ENCODE measurements at regions not wholly inside any gene's neighbourhood (a gene's known extent, or its start where the extent isn't known, plus 50 kb on each side); places are given as distances from the start of the nearest gene placed in this dataset.

DNA sequence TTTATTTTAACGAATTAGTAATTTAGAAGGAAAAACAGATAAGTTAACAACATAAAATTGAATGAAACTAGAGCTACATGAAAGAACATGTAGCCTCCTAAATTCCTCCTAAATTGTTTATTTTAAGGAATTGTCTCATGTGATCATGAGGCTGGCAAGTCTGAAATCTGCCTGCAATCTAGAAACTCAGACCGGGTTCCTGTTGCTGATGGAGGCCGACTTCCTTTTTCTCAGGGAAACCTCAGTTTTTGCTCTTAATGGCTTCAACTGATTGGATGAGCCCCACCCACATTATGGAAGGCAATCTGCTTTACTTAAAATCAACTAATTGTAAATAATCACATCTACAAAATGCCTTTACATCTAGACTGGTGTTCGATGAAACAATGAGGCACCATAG is 205.0 kb upstream of the ADRA1D start:
- H2BK120ac ChIP-seq (ENCODE audit: low read depth, low read length, poor library complexity, severe bottlenecking): no peak overlapping the region
- H3K56ac ChIP-seq (ENCODE audit: insufficient read length, low read depth, low read length): no peak overlapping the region
- H3K4me3 Mint-ChIP-seq: no peak overlapping the region
- H3K79me1 ChIP-seq (ENCODE audit: insufficient read depth, low read depth, low read length, poor library complexity, severe bottlenecking): no peaks in the 10 kb centered on the region
- no peak overlapping the region for H2BK15ac ChIP-seq (ENCODE audit: low read depth, low read length)
- H2AFZ ChIP-seq (ENCODE audit: low read length): no peak overlapping the region
- no peak overlapping the region for H4K5ac ChIP-seq (ENCODE audit: insufficient read length, low read depth, low read length)
- H3K27me3 ChIP-seq (ENCODE audit: insufficient read depth, low read length): no peaks in the 10 kb centered on the region
- no peaks in the 10 kb centered on the region for H3K79me2 ChIP-seq (ENCODE audit: insufficient read depth, low read length)
- no peak overlapping the region for H2BK20ac ChIP-seq (ENCODE audit: low read depth, low read length, poor library complexity, severe bottlenecking)
- no peak overlapping the region for H2BK12ac ChIP-seq (ENCODE audit: insufficient read length, low read depth, low read length)
- H3K9me3 Mint-ChIP-seq: peaks cover 8 to 11% of the 10 kb centered on the region in 2 experiments; a peak in 3 of 5 replicates
- no peak overlapping the region for H3K9ac ChIP-seq (ENCODE audit: extremely low read depth, insufficient read length, low read length)
- H3K27ac ChIP-seq (ENCODE audit: insufficient read length, low read depth, low read length): no peak overlapping the region
- no peak overlapping the region for H3T11ph ChIP-seq (ENCODE audit: low read length)
- no peak overlapping the region for H3K4me2 ChIP-seq (ENCODE audit: insufficient read depth, insufficient read length, low read length)
- no peak overlapping the region for H4K8ac ChIP-seq (replicated peaks; ENCODE audit: insufficient read length, low read depth, low read length)
- TF ChIP-seq CTCF (conservative IDR thresholded peaks at IDR 0.05): no peak
- no peak overlapping the region for H3K18ac ChIP-seq (ENCODE audit: insufficient read length, low read depth, low read length)
- H3K27me3 Mint-ChIP-seq (ENCODE audit: low read depth): no peaks in the 10 kb centered on the region
- no peak overlapping the region for H3K23ac ChIP-seq (ENCODE audit: insufficient read length, low read depth, low read length)
- no peak for DNase-seq
- peaks cover 0 to 17% (median 3%) of the 10 kb centered on the region in 3 experiments; a peak in 5 of 7 replicates for H3K36me3 Mint-ChIP-seq (ENCODE audit: insufficient read depth in 1 of 3, low read depth in 3 of 3)
- H3K4me1 ChIP-seq (ENCODE audit: insufficient read depth, low read length): peaks cover 5% of the 10 kb centered on the region; the same call in 1 of the 2 replicates
- H4K20me1 ChIP-seq (ENCODE audit: control insufficient read depth, insufficient read depth, insufficient read length): no peaks in the 10 kb centered on the region
- no peak overlapping the region for H4K91ac ChIP-seq (ENCODE audit: insufficient read length, low read depth, low read length)
- H3K14ac ChIP-seq (ENCODE audit: insufficient read depth, low read length): no peak overlapping the region
- no peak overlapping the region for H3K4ac ChIP-seq (ENCODE audit: low read depth, low read length)
- no peaks in the 10 kb centered on the region for H3K23me2 ChIP-seq (ENCODE audit: insufficient read length, low read depth, low read length, poor library complexity, severe bottlenecking)
- H3K9me3 ChIP-seq (ENCODE audit: control insufficient read depth, low read depth, low read length): no peaks in the 10 kb centered on the region
- no peak overlapping the region for H2BK5ac ChIP-seq (ENCODE audit: insufficient read length, low read length)
- H2AK5ac ChIP-seq (ENCODE audit: insufficient read length, low read length): no peak overlapping the region
- peaks cover 18 to 31% of the 10 kb centered on the region in 2 experiments for H3K4me1 Mint-ChIP-seq
- no peak overlapping the region for H3K27ac Mint-ChIP-seq
- WGBS (ENCODE audit: extremely low coverage, insufficient read length, low lambda C conversion rate): no CpG with 5 or more reads among the region's 4 CpGs

Measured in H9 (cell line).